Progenitor cell of endocrine pancreas (in vitro differentiated cells): ENCODE measurements at regions not wholly inside any gene's neighbourhood (a gene's known extent, or its start where the extent isn't known, plus 50 kb on each side); places are given as distances from the start of the nearest gene placed in this dataset.

Experiments used
- DNase-seq: peaks from one replicate; pipeline ENCODE4 v3.0.0; 2021; ENCODE audit warnings: low spot score; ENCODE audit not compliant: unreplicated experiment
- H3K27ac Mint-ChIP-seq: 2 replicates; pipeline ENCODE4 v1.8.0; 2021; ENCODE audit warnings: mild to moderate bottlenecking, moderate library complexity, mixed read lengths
- H3K27me3 Mint-ChIP-seq: 2 replicates; pipeline ENCODE4 v1.8.0; 2021; ENCODE audit warnings: mixed read lengths
- H3K36me3 Mint-ChIP-seq: 2 replicates; pipeline ENCODE4 v1.8.0; 2022; ENCODE audit warnings: mixed read lengths; ENCODE audit not compliant: insufficient read depth
- H3K4me1 Mint-ChIP-seq: 2 replicates; pipeline ENCODE4 v1.8.0; 2021; ENCODE audit warnings: low read depth, mixed read lengths
- H3K4me3 Mint-ChIP-seq: 2 replicates; pipeline ENCODE4 v1.8.0; 2021; ENCODE audit warnings: low read depth, mild to moderate bottlenecking, moderate library complexity, mixed read lengths
- H3K9me3 Mint-ChIP-seq: 2 replicates; pipeline ENCODE4 v1.8.0; 2021; ENCODE audit warnings: low read depth, mixed read lengths
- CTCF ChIP-seq: fragments of 200-600 bp; sonication (generic); IDR thresholded peaks from one replicate; pipeline ENCODE4 v1.5.0; 2021; ENCODE audit warnings: antibody characterized with exemption, mild to moderate bottlenecking; ENCODE audit not compliant: unreplicated experiment

DNA sequence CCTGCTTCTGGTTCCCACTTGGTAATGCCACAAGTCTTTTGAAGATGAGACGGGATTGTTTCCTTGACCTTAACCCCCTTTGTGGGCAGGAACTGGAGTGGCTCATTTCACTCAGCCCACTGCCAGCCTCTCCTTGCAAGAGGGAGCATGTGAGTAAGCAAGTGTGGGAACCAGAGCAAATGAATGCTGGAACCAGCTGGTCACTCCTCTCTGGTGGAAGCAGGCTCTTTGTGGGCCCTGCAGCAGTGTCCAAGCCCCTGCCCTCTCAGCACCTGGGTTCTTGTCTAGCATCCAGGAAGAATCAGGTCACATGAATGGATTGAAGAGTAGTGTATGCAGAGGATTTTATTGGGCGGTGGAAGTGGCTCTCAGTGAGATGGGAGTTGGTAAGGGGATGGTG, 944.5 kb downstream of the QKI start:
- no peak for TF ChIP-seq CTCF
- DNase-seq: no peak
- peaks cover 34% of the 10 kb centered on the region for H3K9me3 Mint-ChIP-seq
- H3K36me3 Mint-ChIP-seq: peaks cover 11% of the 10 kb centered on the region
- H3K4me1 Mint-ChIP-seq: peaks cover 1% of the 10 kb centered on the region
- H3K27me3 Mint-ChIP-seq: no peaks in the 10 kb centered on the region
- H3K4me3 Mint-ChIP-seq: no peak overlapping the region
- H3K27ac Mint-ChIP-seq: no peak overlapping the region

- H3K9me3 Mint-ChIP-seq: peaks cover 36% of the 10 kb centered on the region
- H3K4me3 Mint-ChIP-seq: no peak overlapping the region
- no peaks in the 10 kb centered on the region for H3K27me3 Mint-ChIP-seq
- no peak overlapping the region for H3K27ac Mint-ChIP-seq
- DNase-seq: no peak
- TF ChIP-seq CTCF: no peak
- peaks cover 6% of the 10 kb centered on the region for H3K36me3 Mint-ChIP-seq
- no peaks in the 10 kb centered on the region for H3K4me1 Mint-ChIP-seq
Measured at GRCh38 chr6:164356814-164357213, 942.3 kb downstream of the QKI start.

- peaks cover 3% of the 10 kb centered on the region for H3K4me1 Mint-ChIP-seq
- H3K27ac Mint-ChIP-seq: no peak overlapping the region
Measured at GRCh38 chr6:164347455-164347854, 932.9 kb downstream of the QKI start.

DNA sequence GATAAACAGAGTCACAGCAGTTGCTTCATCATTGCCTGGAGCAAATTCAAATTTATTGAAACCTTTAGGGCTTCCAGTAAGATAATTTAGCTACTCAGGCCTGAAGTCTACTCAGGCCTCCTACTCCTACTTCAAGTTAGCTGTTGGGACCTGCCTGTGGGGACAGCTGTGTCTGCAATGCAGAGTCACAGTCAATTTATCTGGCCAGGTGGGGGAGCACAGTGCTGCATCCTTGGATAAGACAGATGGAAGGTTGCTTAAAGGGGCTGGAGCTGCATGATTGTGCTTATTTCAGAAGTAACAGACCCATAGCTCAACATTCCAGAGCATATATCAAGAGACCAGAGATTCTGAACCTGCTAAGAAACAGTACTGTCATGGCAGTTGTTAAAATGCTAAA, 932.1 kb downstream of the QKI start:
- no peak for TF ChIP-seq CTCF
- no peak for DNase-seq
- no peak overlapping the region for H3K4me3 Mint-ChIP-seq
- peaks cover 12% of the 10 kb centered on the region for H3K27me3 Mint-ChIP-seq
- no peak overlapping the region for H3K27ac Mint-ChIP-seq
- H3K9me3 Mint-ChIP-seq: peaks cover 4% of the 10 kb centered on the region
- no peaks in the 10 kb centered on the region for H3K36me3 Mint-ChIP-seq
- peaks cover 3% of the 10 kb centered on the region for H3K4me1 Mint-ChIP-seq

More at GRCh38 chr6:164347455-164347854, 932.9 kb downstream of the QKI start:
- no peak for DNase-seq
- no peak for TF ChIP-seq CTCF
- peaks cover 12% of the 10 kb centered on the region for H3K27me3 Mint-ChIP-seq
- no peak overlapping the region for H3K4me3 Mint-ChIP-seq
- H3K9me3 Mint-ChIP-seq: peaks cover 4% of the 10 kb centered on the region
- H3K36me3 Mint-ChIP-seq: no peaks in the 10 kb centered on the region

DNA sequence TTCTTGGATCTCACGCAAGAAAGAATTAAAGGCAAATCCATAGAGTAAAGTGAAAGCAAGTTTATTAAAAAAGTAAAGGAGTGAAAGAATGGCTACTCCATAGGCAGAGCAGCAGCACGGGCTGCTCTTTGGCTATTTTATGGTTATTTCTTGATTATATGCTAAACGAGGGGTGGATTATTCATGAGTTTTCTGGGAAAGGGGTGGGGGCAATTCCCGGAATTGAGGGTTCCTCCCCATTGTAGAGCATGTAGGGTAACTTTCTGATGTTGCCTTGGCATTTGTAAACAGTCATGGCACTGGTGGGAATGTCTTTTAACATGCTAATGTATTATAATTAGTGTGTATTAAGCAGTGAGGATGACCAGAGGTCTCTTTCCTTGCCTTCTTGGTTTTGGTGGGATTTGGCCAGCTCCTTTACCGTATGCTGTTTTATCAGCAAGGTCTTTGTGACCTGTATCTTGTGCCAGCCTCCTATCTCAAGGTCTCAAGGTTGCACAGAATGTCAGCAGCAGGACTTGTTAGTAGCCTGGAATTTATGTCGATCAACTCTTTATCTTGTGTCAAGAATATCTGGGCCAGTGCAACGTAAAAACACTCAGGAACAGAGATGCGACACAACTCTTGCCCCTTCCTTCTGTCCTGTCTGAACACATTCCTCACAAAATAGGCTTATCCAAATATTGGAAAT, 931.4 kb downstream of the QKI start:
- peaks cover 4% of the 10 kb centered on the region for H3K9me3 Mint-ChIP-seq
- no peak overlapping the region for H3K27ac Mint-ChIP-seq
- no peak for DNase-seq
- TF ChIP-seq CTCF: no peak
- H3K36me3 Mint-ChIP-seq: no peaks in the 10 kb centered on the region
- peaks cover 3% of the 10 kb centered on the region for H3K4me1 Mint-ChIP-seq
- no peak overlapping the region for H3K4me3 Mint-ChIP-seq
- peaks cover 12% of the 10 kb centered on the region for H3K27me3 Mint-ChIP-seq
